Loucy (cell line): ENCODE measurements at regions not wholly inside any gene's neighbourhood (a gene's known extent, or its start where the extent isn't known, plus 50 kb on each side); places are given as distances from the start of the nearest gene placed in this dataset.

Source experiments
- H2AFZ ChIP-seq: fragments of 200-600 bp; sonication (generic); 2 replicates; pipeline ENCODE4 v1.6.0; 2016; ENCODE audit warnings: antibody characterized with exemption, mild to moderate bottlenecking, low read length, moderate library complexity
- H3F3A ChIP-seq: fragments of 200-600 bp; 2 replicates; pipeline ENCODE4 v1.6.0; 2016; ENCODE audit warnings: antibody characterized with exemption, low read depth, mild to moderate bottlenecking
- H3K27me3 ChIP-seq: fragments of 200-600 bp; sonication (generic); 2 replicates; pipeline ENCODE4 v1.6.1; 2014; ENCODE audit warnings: low read length, mild to moderate bottlenecking; ENCODE audit not compliant: insufficient read depth, poor library complexity, severe bottlenecking
- H3K36me3 ChIP-seq: fragments of 200-600 bp; sonication (generic); 2 replicates; pipeline ENCODE4 v1.6.1; 2016; ENCODE audit warnings: low read length; ENCODE audit not compliant: insufficient read depth
- H3K4me1 ChIP-seq: fragments of 200-600 bp; sonication (generic); 2 replicates; pipeline ENCODE4 v1.5.1; 2014; ENCODE audit warnings: low read length, mild to moderate bottlenecking; ENCODE audit not compliant: insufficient read depth, poor library complexity, severe bottlenecking
- H3K4me2 ChIP-seq: fragments of 200-600 bp; sonication (generic); 2 replicates; pipeline ENCODE4 v1.6.0; 2014; ENCODE audit warnings: antibody characterized with exemption, low read length, low read depth, mild to moderate bottlenecking; ENCODE audit not compliant: poor library complexity, severe bottlenecking
- H3K4me3 ChIP-seq: fragments of 200-600 bp; sonication (generic); 2 replicates; pipeline ENCODE4 v1.5.1; 2014; ENCODE audit warnings: low read length, mild to moderate bottlenecking, mixed read lengths; ENCODE audit not compliant: poor library complexity, severe bottlenecking
- H3K79me2 ChIP-seq: fragments of 200-600 bp; sonication (generic); 2 replicates; pipeline ENCODE4 v1.6.1; 2014; ENCODE audit warnings: low read length; ENCODE audit not compliant: insufficient read depth
- H3K9ac ChIP-seq: fragments of 200-600 bp; sonication (generic); 2 replicates; pipeline ENCODE4 v1.6.0; 2014; ENCODE audit warnings: mild to moderate bottlenecking, low read depth, low read length, moderate library complexity; ENCODE audit not compliant: poor library complexity, severe bottlenecking
- H3K9me2 ChIP-seq: fragments of 200-600 bp; sonication (generic); replicated peaks from 2 replicates; pipeline ENCODE4 v1.6.1; 2016; ENCODE audit warnings: low read depth, low read length, mixed read lengths
- H3K9me3 ChIP-seq: fragments of 200-600 bp; sonication (generic); 2 replicates; pipeline ENCODE4 v1.6.1; 2014; ENCODE audit warnings: mild to moderate bottlenecking, antibody characterized with exemption, low read length, low read depth; ENCODE audit not compliant: insufficient read depth
- H4K20me1 ChIP-seq: fragments of 200-600 bp; sonication (generic); 2 replicates; pipeline ENCODE4 v1.6.0; 2014; ENCODE audit warnings: antibody characterized with exemption, low read length, mild to moderate bottlenecking; ENCODE audit not compliant: insufficient read depth, poor library complexity, severe bottlenecking
- EZH2phosphoT487 ChIP-seq: fragments of 200-600 bp; IDR thresholded peaks from 2 replicates; pipeline ENCODE4 v1.6.1; 2018; ENCODE audit warnings: antibody characterized with exemption, mild to moderate bottlenecking, moderate library complexity, borderline replicate concordance
- TF ChIP-seq, protein P1 (sequence below): fragments of 200-600 bp; sonication (generic); conservative IDR thresholded peaks from 2 replicates; pipeline ENCODE4 v1.5.1; 2014; ENCODE audit warnings: mild to moderate bottlenecking, antibody characterized with exemption, low read length

DNA sequence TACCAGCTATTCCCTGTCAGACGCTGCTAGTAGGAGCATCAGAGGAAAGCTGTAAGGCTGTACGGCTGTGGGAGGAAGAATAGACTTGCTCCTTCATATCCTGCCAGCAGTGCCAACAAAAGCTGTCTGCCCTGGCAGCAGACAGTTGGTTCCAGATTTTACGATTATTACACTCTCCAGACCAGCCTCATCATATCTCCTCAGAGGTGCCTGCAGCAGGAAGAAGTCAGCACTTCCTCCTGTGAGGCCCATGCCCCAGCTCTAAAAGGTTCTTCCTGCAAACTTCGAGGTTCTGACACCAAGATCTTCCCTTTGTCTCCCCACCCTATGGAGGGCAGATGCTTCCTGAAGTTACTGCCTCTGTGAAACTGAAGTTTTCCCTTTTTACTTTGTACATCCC lies 537.7 kb upstream of the PKDCC start:
- Histone ChIP-seq H3F3A (no peaks in the 10 kb centered on the region; the same call in 1 of the 2 replicates), H4K20me1 (no peaks in the 10 kb centered on the region), H3K9ac (peak overlapping the region; percentile 70), H3K4me2 (peak overlapping the region; percentile 73), H3K36me3 (no peaks in the 10 kb centered on the region), H3K9me3 (no peaks in the 10 kb centered on the region), H3K4me3 (peak overlapping the region; percentile 63), H3K79me2 (no peaks in the 10 kb centered on the region), H2AFZ (peak overlapping the region; percentile 63), H3K9me2 (no peaks in the 10 kb centered on the region), H3K4me1 (peaks cover 36% of the 10 kb centered on the region), H3K27me3 (no peaks in the 10 kb centered on the region)
- TF ChIP-seq EZH2phosphoT487 = no peak
- TF ChIP-seq, protein P1, sequence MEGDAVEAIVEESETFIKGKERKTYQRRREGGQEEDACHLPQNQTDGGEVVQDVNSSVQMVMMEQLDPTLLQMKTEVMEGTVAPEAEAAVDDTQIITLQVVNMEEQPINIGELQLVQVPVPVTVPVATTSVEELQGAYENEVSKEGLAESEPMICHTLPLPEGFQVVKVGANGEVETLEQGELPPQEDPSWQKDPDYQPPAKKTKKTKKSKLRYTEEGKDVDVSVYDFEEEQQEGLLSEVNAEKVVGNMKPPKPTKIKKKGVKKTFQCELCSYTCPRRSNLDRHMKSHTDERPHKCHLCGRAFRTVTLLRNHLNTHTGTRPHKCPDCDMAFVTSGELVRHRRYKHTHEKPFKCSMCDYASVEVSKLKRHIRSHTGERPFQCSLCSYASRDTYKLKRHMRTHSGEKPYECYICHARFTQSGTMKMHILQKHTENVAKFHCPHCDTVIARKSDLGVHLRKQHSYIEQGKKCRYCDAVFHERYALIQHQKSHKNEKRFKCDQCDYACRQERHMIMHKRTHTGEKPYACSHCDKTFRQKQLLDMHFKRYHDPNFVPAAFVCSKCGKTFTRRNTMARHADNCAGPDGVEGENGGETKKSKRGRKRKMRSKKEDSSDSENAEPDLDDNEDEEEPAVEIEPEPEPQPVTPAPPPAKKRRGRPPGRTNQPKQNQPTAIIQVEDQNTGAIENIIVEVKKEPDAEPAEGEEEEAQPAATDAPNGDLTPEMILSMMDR = no peak

DNA sequence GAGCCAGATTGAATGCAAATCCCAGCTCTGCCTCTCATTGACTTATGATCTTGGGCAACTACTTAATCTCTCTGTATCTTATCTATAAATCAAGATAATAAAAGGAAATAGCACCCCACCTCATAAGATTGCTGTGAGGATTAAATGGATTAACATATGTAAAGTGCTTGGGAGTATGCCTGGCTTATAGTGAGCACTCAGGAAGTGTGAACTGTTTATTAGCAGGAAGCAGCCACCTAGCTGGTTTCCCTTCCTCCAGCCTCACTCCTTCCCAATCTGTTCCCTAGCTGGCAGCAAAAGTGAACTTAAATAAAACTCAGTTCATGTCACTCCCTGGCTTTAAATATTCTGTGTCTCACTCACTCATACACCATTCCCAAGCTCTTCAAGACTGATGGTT lies 526.6 kb upstream of the PKDCC start:
- H3K9me2 ChIP-seq = no peaks in the 10 kb centered on the region
- H2AFZ ChIP-seq = no peak overlapping the region
- no peaks in the 10 kb centered on the region for H3F3A ChIP-seq
- TF ChIP-seq EZH2phosphoT487 = no peak; the same call in 1 of the 2 replicates
- TF ChIP-seq, protein P1 = no peak
- H3K36me3 ChIP-seq = no peaks in the 10 kb centered on the region
- no peaks in the 10 kb centered on the region for H3K27me3 ChIP-seq
- H3K4me3 ChIP-seq = no peak overlapping the region
- H3K79me2 ChIP-seq = no peaks in the 10 kb centered on the region
- peaks cover 34% of the 10 kb centered on the region for H3K4me1 ChIP-seq
- H3K4me2 ChIP-seq = peak overlapping the region; percentile 34
- H3K9ac ChIP-seq = no peak overlapping the region
- no peaks in the 10 kb centered on the region for H4K20me1 ChIP-seq
- no peaks in the 10 kb centered on the region for H3K9me3 ChIP-seq

DNA sequence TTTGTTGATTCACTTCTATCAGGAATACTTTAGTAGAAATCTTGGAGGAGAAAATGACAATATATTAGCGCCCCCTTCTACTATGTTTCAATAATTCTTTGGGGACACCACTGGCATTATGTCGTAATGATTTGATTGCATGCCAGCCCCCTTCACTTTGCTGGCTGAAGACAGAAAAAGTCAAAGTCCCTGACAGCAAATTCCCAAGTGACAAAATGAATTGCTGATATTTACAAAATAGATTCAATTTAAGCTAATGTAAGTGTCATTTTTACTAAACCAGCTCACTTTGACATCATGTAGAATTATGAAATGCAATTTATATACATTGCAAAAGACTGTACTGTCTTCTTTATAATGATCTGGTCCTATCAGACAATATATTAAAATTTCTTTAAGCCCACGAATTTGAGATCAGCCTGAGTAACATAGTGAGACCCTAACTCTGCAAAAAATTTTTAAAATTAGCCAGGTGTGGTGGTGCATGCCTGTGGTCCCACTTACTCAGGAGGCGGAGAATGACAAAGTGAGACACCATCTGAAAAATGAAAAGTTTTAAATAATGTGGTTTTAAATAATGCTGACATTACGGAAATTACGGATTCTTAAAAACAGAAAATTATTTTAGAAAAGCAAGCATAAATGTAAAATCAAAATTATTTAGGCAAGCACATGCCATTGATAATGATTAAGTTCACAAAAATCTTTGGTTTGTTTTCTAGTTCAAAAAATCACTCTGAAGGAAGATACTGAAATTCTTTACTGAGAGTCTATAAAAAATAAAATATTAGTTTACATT lies 520.1 kb upstream of the PKDCC start:
- Histone ChIP-seq H3K4me2 (no peak overlapping the region), H3K27me3 (no peaks in the 10 kb centered on the region), H3K79me2 (no peaks in the 10 kb centered on the region), H2AFZ (no peak overlapping the region), H3K9me3 (no peaks in the 10 kb centered on the region), H4K20me1 (no peaks in the 10 kb centered on the region), H3K36me3 (no peaks in the 10 kb centered on the region), H3K9me2 (no peaks in the 10 kb centered on the region), H3K4me1 (peaks cover 14% of the 10 kb centered on the region), H3K9ac (no peak overlapping the region), H3F3A (no peaks in the 10 kb centered on the region), H3K4me3 (no peak overlapping the region)
- TF ChIP-seq, protein P1 = no peak
- TF ChIP-seq EZH2phosphoT487 = no peak
